ENCODE measurements at regions not wholly inside any gene's neighbourhood (a gene's known extent, or its start where the extent isn't known, plus 50 kb on each side); places are given as distances from the start of the nearest gene placed in this dataset.

- no peaks in the 10 kb centered on the region for H3K4me1 ChIP-seq (ENCODE audit: insufficient read depth, low read length)
- H3K4me3 ChIP-seq (ENCODE audit: low read length) = no peak overlapping the region
- H3K4me3 Mint-ChIP-seq = no peak overlapping the region
- no peaks in the 10 kb centered on the region for H3K9me3 ChIP-seq (ENCODE audit: low read length)
- H3K27ac Mint-ChIP-seq = no peak overlapping the region
- H3K9me3 Mint-ChIP-seq = peaks cover 0 to 9% (median 3%) of the 10 kb centered on the region in 5 donors
- H3K27ac ChIP-seq (ENCODE audit: low read depth, low read length) = no peak overlapping the region
- CTCF ChIA-PET = no interaction called here
- POLR2A ChIA-PET = no interaction called here
- DNase-seq = no peak
- no peaks in the 10 kb centered on the region for H3K4me1 Mint-ChIP-seq
- no peaks in the 10 kb centered on the region for H3K36me3 ChIP-seq (ENCODE audit: insufficient read depth, low read length)
- peaks cover 0 to 3% of the 10 kb centered on the region in 2 donors for H3K27me3 Mint-ChIP-seq
- no peaks in the 10 kb centered on the region for H3K36me3 Mint-ChIP-seq
- no peaks in the 10 kb centered on the region for H3K27me3 ChIP-seq (ENCODE audit: insufficient read depth, low read length, poor library complexity, severe bottlenecking)
Observed at GRCh38 chr10:44714451-44714850, 196.7 kb upstream of the TMEM72 start.

GRCh38 chr10:44715136-44715535, 196.0 kb upstream of the TMEM72 start:
- ChIA-PET POLR2A (no interaction called here), CTCF (no interaction called here)
- Histone ChIP-seq H3K27me3 (ENCODE audit: insufficient read depth, low read length, poor library complexity, severe bottlenecking) (no peaks in the 10 kb centered on the region), H3K27ac (ENCODE audit: low read depth, low read length) (no peak overlapping the region), H3K4me1 (ENCODE audit: insufficient read depth, low read length) (no peaks in the 10 kb centered on the region), H3K4me3 (ENCODE audit: low read length) (no peak overlapping the region), H3K36me3 (ENCODE audit: insufficient read depth, low read length) (no peaks in the 10 kb centered on the region), H3K9me3 (ENCODE audit: low read length) (no peaks in the 10 kb centered on the region)
- Mint-ChIP-seq H3K9me3 (peaks cover 0 to 9% (median 3%) of the 10 kb centered on the region in 5 donors), H3K4me1 (no peaks in the 10 kb centered on the region), H3K36me3 (no peaks in the 10 kb centered on the region), H3K4me3 (no peak overlapping the region), H3K27ac (no peak overlapping the region), H3K27me3 (peaks cover 0 to 3% of the 10 kb centered on the region in 2 donors)
- no peak for DNase-seq

GRCh38 chr10:44716470-44717015, 194.6 kb upstream of the TMEM72 start:
- Histone ChIP-seq H3K27me3 (ENCODE audit: insufficient read depth, low read length, poor library complexity, severe bottlenecking) (no peaks in the 10 kb centered on the region), H3K27ac (ENCODE audit: low read depth, low read length) (no peak overlapping the region), H3K4me3 (ENCODE audit: low read length) (no peak overlapping the region), H3K4me1 (ENCODE audit: insufficient read depth, low read length) (no peaks in the 10 kb centered on the region), H3K36me3 (ENCODE audit: insufficient read depth, low read length) (no peaks in the 10 kb centered on the region), H3K9me3 (ENCODE audit: low read length) (no peaks in the 10 kb centered on the region)
- no peak overlapping the region for H3K4me3 Mint-ChIP-seq
- H3K9me3 Mint-ChIP-seq = peaks cover 0 to 9% (median 3%) of the 10 kb centered on the region in 5 donors
- H3K27me3 Mint-ChIP-seq = peaks cover 0 to 3% of the 10 kb centered on the region in 2 donors
- DNase-seq = no peak
- no peak overlapping the region for H3K27ac Mint-ChIP-seq
- ChIA-PET POLR2A (no interaction called here), CTCF (no interaction called here)
- H3K36me3 Mint-ChIP-seq = no peaks in the 10 kb centered on the region
- no peaks in the 10 kb centered on the region for H3K4me1 Mint-ChIP-seq

GRCh38 chr10:44723082-44723481, 188.1 kb upstream of the TMEM72 start:
- Histone ChIP-seq H3K36me3 (ENCODE audit: insufficient read depth, low read length) (no peaks in the 10 kb centered on the region), H3K9me3 (ENCODE audit: low read length) (no peaks in the 10 kb centered on the region), H3K27me3 (ENCODE audit: insufficient read depth, low read length, poor library complexity, severe bottlenecking) (no peaks in the 10 kb centered on the region), H3K4me1 (ENCODE audit: insufficient read depth, low read length) (no peaks in the 10 kb centered on the region), H3K27ac (ENCODE audit: low read depth, low read length) (no peak overlapping the region), H3K4me3 (ENCODE audit: low read length) (no peak overlapping the region)
- H3K27me3 Mint-ChIP-seq = no peaks in the 10 kb centered on the region
- no peak for DNase-seq
- H3K4me1 Mint-ChIP-seq = peaks cover 0 to 4% (median 0%) of the 10 kb centered on the region in 3 donors
- H3K27ac Mint-ChIP-seq = no peak overlapping the region
- peaks cover 0 to 12% (median 4%) of the 10 kb centered on the region in 5 donors for H3K9me3 Mint-ChIP-seq
- H3K36me3 Mint-ChIP-seq = no peaks in the 10 kb centered on the region
- POLR2A ChIA-PET = no interaction called here
- H3K4me3 Mint-ChIP-seq = no peak overlapping the region
- CTCF ChIA-PET = no interaction called here

- no peak overlapping the region for H3K27ac Mint-ChIP-seq
- POLR2A ChIA-PET = no interaction called here
- no peak overlapping the region for H3K4me3 Mint-ChIP-seq
- no peaks in the 10 kb centered on the region for H3K27me3 Mint-ChIP-seq
- CTCF ChIA-PET = no interaction called here
- Histone ChIP-seq H3K27me3 (ENCODE audit: insufficient read depth, low read length, poor library complexity, severe bottlenecking) (no peaks in the 10 kb centered on the region), H3K36me3 (ENCODE audit: insufficient read depth, low read length) (no peaks in the 10 kb centered on the region), H3K9me3 (ENCODE audit: low read length) (no peaks in the 10 kb centered on the region), H3K4me1 (ENCODE audit: insufficient read depth, low read length) (no peaks in the 10 kb centered on the region), H3K27ac (ENCODE audit: low read depth, low read length) (no peak overlapping the region), H3K4me3 (ENCODE audit: low read length) (no peak overlapping the region)
- no peak for DNase-seq
- peaks cover 0 to 11% (median 3%) of the 10 kb centered on the region in 5 donors for H3K9me3 Mint-ChIP-seq
- H3K36me3 Mint-ChIP-seq = no peaks in the 10 kb centered on the region
- H3K4me1 Mint-ChIP-seq = peaks cover 0 to 4% (median 0%) of the 10 kb centered on the region in 3 donors
Observed at GRCh38 chr10:44723619-44724325, 187.4 kb upstream of the TMEM72 start.

GRCh38 chr10:44724415-44725174, 186.5 kb upstream of the TMEM72 start:
- Histone ChIP-seq H3K27ac (ENCODE audit: low read depth, low read length) (no peak overlapping the region), H3K36me3 (ENCODE audit: insufficient read depth, low read length) (no peaks in the 10 kb centered on the region), H3K4me1 (ENCODE audit: insufficient read depth, low read length) (no peaks in the 10 kb centered on the region), H3K4me3 (ENCODE audit: low read length) (no peak overlapping the region), H3K9me3 (ENCODE audit: low read length) (no peaks in the 10 kb centered on the region), H3K27me3 (ENCODE audit: insufficient read depth, low read length, poor library complexity, severe bottlenecking) (no peaks in the 10 kb centered on the region)
- DNase-seq = no peak
- Mint-ChIP-seq H3K27me3 (no peaks in the 10 kb centered on the region), H3K36me3 (no peaks in the 10 kb centered on the region), H3K4me3 (no peak overlapping the region), H3K27ac (peak overlapping the region in 1 of 8 donors; percentile 9), H3K4me1 (peaks cover 0 to 4% (median 0%) of the 10 kb centered on the region in 3 donors), H3K9me3 (peaks cover 1 to 15% (median 2%) of the 10 kb centered on the region in 5 donors)
- POLR2A ChIA-PET = no interaction called here
- CTCF ChIA-PET = no interaction called here

GRCh38 chr10:44725404-44725803, 185.7 kb upstream of the TMEM72 start:
- no peak overlapping the region for H3K27ac Mint-ChIP-seq
- H3K27me3 Mint-ChIP-seq = no peaks in the 10 kb centered on the region
- peaks cover 0 to 4% (median 0%) of the 10 kb centered on the region in 3 donors for H3K4me1 Mint-ChIP-seq
- no peaks in the 10 kb centered on the region for H3K36me3 ChIP-seq (ENCODE audit: insufficient read depth, low read length)
- H3K4me3 Mint-ChIP-seq = no peak overlapping the region
- POLR2A ChIA-PET = no interaction called here
- no peaks in the 10 kb centered on the region for H3K27me3 ChIP-seq (ENCODE audit: insufficient read depth, low read length, poor library complexity, severe bottlenecking)
- no peaks in the 10 kb centered on the region for H3K9me3 ChIP-seq (ENCODE audit: low read length)
- peaks cover 4 to 19% (median 5%) of the 10 kb centered on the region in 5 donors for H3K9me3 Mint-ChIP-seq
- H3K4me1 ChIP-seq (ENCODE audit: insufficient read depth, low read length) = no peaks in the 10 kb centered on the region
- H3K4me3 ChIP-seq (ENCODE audit: low read length) = no peak overlapping the region
- CTCF ChIA-PET = no interaction called here
- H3K27ac ChIP-seq (ENCODE audit: low read depth, low read length) = no peak overlapping the region
- DNase-seq = no peak
- H3K36me3 Mint-ChIP-seq = no peaks in the 10 kb centered on the region

- no peak for DNase-seq
- Histone ChIP-seq H3K4me1 (ENCODE audit: insufficient read depth, low read length) (no peaks in the 10 kb centered on the region), H3K9me3 (ENCODE audit: low read length) (no peaks in the 10 kb centered on the region), H3K4me3 (ENCODE audit: low read length) (no peak overlapping the region), H3K27me3 (ENCODE audit: insufficient read depth, low read length, poor library complexity, severe bottlenecking) (no peaks in the 10 kb centered on the region), H3K27ac (ENCODE audit: low read depth, low read length) (no peak overlapping the region), H3K36me3 (ENCODE audit: insufficient read depth, low read length) (no peaks in the 10 kb centered on the region)
- ChIA-PET CTCF (no interaction called here), POLR2A (no interaction called here)
- H3K9me3 Mint-ChIP-seq = peaks cover 6 to 28% (median 7%) of the 10 kb centered on the region in 5 donors
- no peak overlapping the region for H3K27ac Mint-ChIP-seq
- H3K4me1 Mint-ChIP-seq = no peaks in the 10 kb centered on the region
- H3K36me3 Mint-ChIP-seq = no peaks in the 10 kb centered on the region
- peaks cover 0 to 1% of the 10 kb centered on the region in 2 donors for H3K27me3 Mint-ChIP-seq
- H3K4me3 Mint-ChIP-seq = no peak overlapping the region
Observed at GRCh38 chr10:44731283-44731682, 179.9 kb upstream of the TMEM72 start.

All from CD8-positive, alpha-beta memory T cell (primary cell).